Breast epithelium (tissue), 3 donors: ENCODE measurements at regions not wholly inside any gene's neighbourhood (a gene's known extent, or its start where the extent isn't known, plus 50 kb on each side); places are given as distances from the start of the nearest gene placed in this dataset.

ENCODE experiments used
- CTCF ChIP-seq, 3 donors: fragments of 450-650 bp; IDR thresholded peaks; one replicate each; pipeline ENCODE4 v1.5.1; 2016 to 2017; ENCODE audit warnings: antibody characterized with exemption in 3 of 3, mild to moderate bottlenecking in 3 of 3, moderate library complexity in 3 of 3
- POLR2A ChIP-seq: fragments of 450-650 bp; IDR thresholded peaks from one replicate; pipeline ENCODE4 v1.6.1; 2016; ENCODE audit warnings: antibody characterized with exemption, mild to moderate bottlenecking, moderate library complexity
- POLR2AphosphoS5 ChIP-seq, 3 donors: sonication (generic); formaldehyde crosslinking; IDR thresholded peaks; one replicate each; pipeline ENCODE4 v1.6.1; 2017; ENCODE audit warnings: antibody characterized with exemption in 3 of 3

DNA sequence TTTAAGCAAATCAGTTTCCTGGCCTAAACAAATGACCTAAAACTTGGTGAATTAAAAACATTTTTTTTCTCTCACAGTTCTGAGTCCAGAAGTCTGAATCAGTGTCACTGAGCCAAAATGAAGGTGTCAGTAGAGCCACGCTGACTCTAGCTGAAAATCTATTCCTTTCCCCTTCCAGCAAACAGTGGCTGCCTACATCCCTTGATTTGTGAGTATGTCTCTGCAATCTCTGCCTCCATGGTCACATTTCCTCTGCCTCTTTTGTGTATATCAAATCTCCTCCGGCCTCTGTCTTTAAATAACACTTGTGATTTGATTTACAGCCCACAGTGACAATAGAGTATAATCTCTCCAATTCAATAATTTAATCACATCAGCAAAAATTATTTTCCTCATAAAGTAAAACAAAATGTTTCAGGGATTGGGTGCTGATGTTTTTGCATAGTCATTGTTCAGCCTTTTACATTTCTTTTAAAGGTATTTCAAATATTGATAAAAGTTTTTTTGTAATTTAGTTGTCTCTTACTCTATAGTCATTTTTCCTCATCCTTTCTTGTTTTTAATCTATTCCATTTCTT is 1715.4 kb downstream of the BRINP3 start:
- TF ChIP-seq CTCF (IDR thresholded peaks at IDR 0.05) (no peak), POLR2A (no peak), POLR2AphosphoS5 (IDR thresholded peaks at IDR 0.05) (no peak)
